Activated T-cell treated with anti-CD3 and anti-CD28 coated beads for 4 hours (primary cell): ENCODE measurements at regions not wholly inside any gene's neighbourhood (a gene's known extent, or its start where the extent isn't known, plus 50 kb on each side); places are given as distances from the start of the nearest gene placed in this dataset.
"Not testable (repeated sequence)": the region's sequence is repeated elsewhere in the genome, so short reads cannot be mapped to it uniquely, and the experiment has no call there.

Experiments used
- DNase-seq: peaks from one replicate; pipeline ENCODE4 v3.0.0-alpha.2; 2020

GRCh38 chr6:15758631-15759215 lies 95.9 kb upstream of the DTNBP1 start:
- DNase-seq = no peak

GRCh38 chr6:15755526-15755925 lies 92.7 kb upstream of the DTNBP1 start:
- DNase-seq = no peak

- no peak for DNase-seq
These were observed 91.9 kb upstream of the DTNBP1 start for GRCh38 chr6:15754706-15755079.

GRCh38 chr6:15754035-15754705 lies 91.3 kb upstream of the DTNBP1 start:
- no peak for DNase-seq

- DNase-seq = no peak
These were observed 90.0 kb upstream of the DTNBP1 start for GRCh38 chr6:15752820-15753219.

GRCh38 chr6:15751721-15752350 lies 89.0 kb upstream of the DTNBP1 start:
- DNase-seq = no peak

GRCh38 chr6:15748341-15748740 lies 85.5 kb upstream of the DTNBP1 start:
- no peak for DNase-seq

- DNase-seq = no peak
These were observed 84.6 kb upstream of the DTNBP1 start for GRCh38 chr6:15747354-15747883.

- no peak for DNase-seq
These were observed 83.0 kb upstream of the DTNBP1 start for GRCh38 chr6:15745781-15746180.

- no peak for DNase-seq
These were observed 82.1 kb upstream of the DTNBP1 start for GRCh38 chr6:15744818-15745402.

GRCh38 chr6:15742013-15742412 lies 79.2 kb upstream of the DTNBP1 start:
- not testable (repeated sequence) for DNase-seq

GRCh38 chr6:15741405-15741804 lies 78.6 kb upstream of the DTNBP1 start:
- DNase-seq = no peak

GRCh38 chr6:15739867-15740266 lies 77.0 kb upstream of the DTNBP1 start:
- DNase-seq = no peak

GRCh38 chr6:15739353-15739752 lies 76.5 kb upstream of the DTNBP1 start:
- no peak for DNase-seq

- DNase-seq = not testable (repeated sequence)
These were observed 75.4 kb upstream of the DTNBP1 start for GRCh38 chr6:15738195-15738594.

GRCh38 chr6:15736297-15736696 lies 73.5 kb upstream of the DTNBP1 start:
- DNase-seq = no peak

- no peak for DNase-seq
These were observed 72.9 kb upstream of the DTNBP1 start for GRCh38 chr6:15735567-15736265.

- DNase-seq = no peak
These were observed 71.5 kb upstream of the DTNBP1 start for GRCh38 chr6:15734118-15734897.

GRCh38 chr6:15730922-15731321 lies 68.1 kb upstream of the DTNBP1 start:
- DNase-seq = no peak

- no peak for DNase-seq
These were observed 67.6 kb upstream of the DTNBP1 start for GRCh38 chr6:15730442-15730841.

GRCh38 chr6:15722731-15723130 lies 59.9 kb upstream of the DTNBP1 start:
- DNase-seq = no peak

- DNase-seq = no peak
These were observed 54.1 kb upstream of the DTNBP1 start for GRCh38 chr6:15716889-15717288.
